ENCODE measurements at regions not wholly inside any gene's neighbourhood (a gene's known extent, or its start where the extent isn't known, plus 50 kb on each side); places are given as distances from the start of the nearest gene placed in this dataset.

DNA sequence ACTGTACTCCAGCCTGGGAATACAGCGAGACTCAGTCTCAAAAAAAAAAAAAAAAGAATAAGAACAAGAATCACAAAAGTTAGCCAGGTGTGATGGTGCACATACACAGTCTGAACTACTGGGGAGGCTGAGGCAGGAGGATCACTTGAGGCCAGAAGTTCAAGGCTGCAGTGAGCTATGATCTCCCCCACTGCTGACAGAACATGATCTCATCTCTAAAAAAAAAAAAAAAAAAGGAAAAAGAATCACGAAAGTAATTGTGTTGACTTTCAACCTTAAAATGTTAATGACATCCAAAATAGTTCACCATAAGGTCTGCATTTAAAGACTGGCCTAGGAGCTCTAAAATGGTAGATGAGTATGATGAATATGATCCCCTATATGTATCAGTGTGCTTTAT is 68.0 kb upstream of the MAP4 start:
- DNase-seq (ENCODE audit: low read depth in 1 of 2, low spot score in 1 of 2), result no peak
- H3K4me3 ChIP-seq (replicated peaks; ENCODE audit: insufficient read depth, low read length), result no peak overlapping the region
- no peaks in the 10 kb centered on the region for H3K27me3 ChIP-seq (ENCODE audit: insufficient read depth, poor library complexity, severe bottlenecking)
- H3K27ac ChIP-seq (replicated peaks), result no peak overlapping the region
- TF ChIP-seq GABPA (IDR thresholded peaks at IDR 0.05; ENCODE audit: low read depth) (no peak), SPI1 (IDR thresholded peaks at IDR 0.05; ENCODE audit: borderline replicate concordance, low read depth) (no peak), POLR2AphosphoS5 (IDR thresholded peaks at IDR 0.05; ENCODE audit: low read depth) (no peak)
- TF ChIP-seq, protein P1, sequence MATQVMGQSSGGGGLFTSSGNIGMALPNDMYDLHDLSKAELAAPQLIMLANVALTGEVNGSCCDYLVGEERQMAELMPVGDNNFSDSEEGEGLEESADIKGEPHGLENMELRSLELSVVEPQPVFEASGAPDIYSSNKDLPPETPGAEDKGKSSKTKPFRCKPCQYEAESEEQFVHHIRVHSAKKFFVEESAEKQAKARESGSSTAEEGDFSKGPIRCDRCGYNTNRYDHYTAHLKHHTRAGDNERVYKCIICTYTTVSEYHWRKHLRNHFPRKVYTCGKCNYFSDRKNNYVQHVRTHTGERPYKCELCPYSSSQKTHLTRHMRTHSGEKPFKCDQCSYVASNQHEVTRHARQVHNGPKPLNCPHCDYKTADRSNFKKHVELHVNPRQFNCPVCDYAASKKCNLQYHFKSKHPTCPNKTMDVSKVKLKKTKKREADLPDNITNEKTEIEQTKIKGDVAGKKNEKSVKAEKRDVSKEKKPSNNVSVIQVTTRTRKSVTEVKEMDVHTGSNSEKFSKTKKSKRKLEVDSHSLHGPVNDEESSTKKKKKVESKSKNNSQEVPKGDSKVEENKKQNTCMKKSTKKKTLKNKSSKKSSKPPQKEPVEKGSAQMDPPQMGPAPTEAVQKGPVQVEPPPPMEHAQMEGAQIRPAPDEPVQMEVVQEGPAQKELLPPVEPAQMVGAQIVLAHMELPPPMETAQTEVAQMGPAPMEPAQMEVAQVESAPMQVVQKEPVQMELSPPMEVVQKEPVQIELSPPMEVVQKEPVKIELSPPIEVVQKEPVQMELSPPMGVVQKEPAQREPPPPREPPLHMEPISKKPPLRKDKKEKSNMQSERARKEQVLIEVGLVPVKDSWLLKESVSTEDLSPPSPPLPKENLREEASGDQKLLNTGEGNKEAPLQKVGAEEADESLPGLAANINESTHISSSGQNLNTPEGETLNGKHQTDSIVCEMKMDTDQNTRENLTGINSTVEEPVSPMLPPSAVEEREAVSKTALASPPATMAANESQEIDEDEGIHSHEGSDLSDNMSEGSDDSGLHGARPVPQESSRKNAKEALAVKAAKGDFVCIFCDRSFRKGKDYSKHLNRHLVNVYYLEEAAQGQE (IDR thresholded peaks at IDR 0.05; ENCODE audit: insufficient replicate concordance, low read depth), result no peak
- TF ChIP-seq, protein P2, sequence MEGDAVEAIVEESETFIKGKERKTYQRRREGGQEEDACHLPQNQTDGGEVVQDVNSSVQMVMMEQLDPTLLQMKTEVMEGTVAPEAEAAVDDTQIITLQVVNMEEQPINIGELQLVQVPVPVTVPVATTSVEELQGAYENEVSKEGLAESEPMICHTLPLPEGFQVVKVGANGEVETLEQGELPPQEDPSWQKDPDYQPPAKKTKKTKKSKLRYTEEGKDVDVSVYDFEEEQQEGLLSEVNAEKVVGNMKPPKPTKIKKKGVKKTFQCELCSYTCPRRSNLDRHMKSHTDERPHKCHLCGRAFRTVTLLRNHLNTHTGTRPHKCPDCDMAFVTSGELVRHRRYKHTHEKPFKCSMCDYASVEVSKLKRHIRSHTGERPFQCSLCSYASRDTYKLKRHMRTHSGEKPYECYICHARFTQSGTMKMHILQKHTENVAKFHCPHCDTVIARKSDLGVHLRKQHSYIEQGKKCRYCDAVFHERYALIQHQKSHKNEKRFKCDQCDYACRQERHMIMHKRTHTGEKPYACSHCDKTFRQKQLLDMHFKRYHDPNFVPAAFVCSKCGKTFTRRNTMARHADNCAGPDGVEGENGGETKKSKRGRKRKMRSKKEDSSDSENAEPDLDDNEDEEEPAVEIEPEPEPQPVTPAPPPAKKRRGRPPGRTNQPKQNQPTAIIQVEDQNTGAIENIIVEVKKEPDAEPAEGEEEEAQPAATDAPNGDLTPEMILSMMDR (IDR thresholded peaks at IDR 0.05; ENCODE audit: insufficient read depth, low read length), result no peak

DNA sequence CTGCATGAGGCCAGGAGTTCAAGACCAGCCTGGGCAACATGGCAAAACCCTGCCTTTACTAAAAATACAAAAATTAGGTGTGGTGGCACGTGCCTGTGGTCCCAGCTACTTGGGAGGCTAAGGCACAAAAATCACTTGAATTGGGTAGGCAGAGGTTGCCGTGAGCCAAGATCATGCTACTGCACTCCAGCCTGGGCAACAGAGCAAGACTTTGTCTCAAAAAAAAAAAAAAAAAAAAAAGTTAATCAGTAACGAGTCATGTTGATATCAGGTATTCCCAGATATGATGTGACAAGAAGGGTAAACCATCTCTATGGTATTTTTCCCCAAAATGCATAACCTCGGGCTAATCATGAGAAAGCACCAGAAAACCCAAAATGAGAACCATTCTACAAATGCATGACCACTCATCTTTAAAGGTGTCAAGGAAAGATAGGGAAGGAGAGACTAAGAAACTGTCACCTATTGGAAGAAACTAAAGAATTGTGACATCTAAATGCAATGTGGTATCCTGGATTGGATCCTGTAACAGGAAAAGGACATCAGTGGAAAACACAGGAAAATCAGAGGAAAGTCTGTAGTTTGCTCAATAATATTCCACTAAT is 66.5 kb upstream of the MAP4 start:
- Histone ChIP-seq H3K27ac (replicated peaks) (no peak overlapping the region), H3K4me3 (replicated peaks; ENCODE audit: insufficient read depth, low read length) (no peak overlapping the region), H3K27me3 (ENCODE audit: insufficient read depth, poor library complexity, severe bottlenecking) (no peaks in the 10 kb centered on the region)
- DNase-seq (ENCODE audit: low read depth in 1 of 2, low spot score in 1 of 2), result no peak
- TF ChIP-seq, protein P1 (IDR thresholded peaks at IDR 0.05; ENCODE audit: insufficient replicate concordance, low read depth), result no peak
- TF ChIP-seq POLR2AphosphoS5 (IDR thresholded peaks at IDR 0.05; ENCODE audit: low read depth), result no peak
- TF ChIP-seq SPI1 (IDR thresholded peaks at IDR 0.05; ENCODE audit: borderline replicate concordance, low read depth), result no peak
- no peak for TF ChIP-seq GABPA (IDR thresholded peaks at IDR 0.05; ENCODE audit: low read depth)
- TF ChIP-seq, protein P2 (IDR thresholded peaks at IDR 0.05; ENCODE audit: insufficient read depth, low read length), result no peak

DNA sequence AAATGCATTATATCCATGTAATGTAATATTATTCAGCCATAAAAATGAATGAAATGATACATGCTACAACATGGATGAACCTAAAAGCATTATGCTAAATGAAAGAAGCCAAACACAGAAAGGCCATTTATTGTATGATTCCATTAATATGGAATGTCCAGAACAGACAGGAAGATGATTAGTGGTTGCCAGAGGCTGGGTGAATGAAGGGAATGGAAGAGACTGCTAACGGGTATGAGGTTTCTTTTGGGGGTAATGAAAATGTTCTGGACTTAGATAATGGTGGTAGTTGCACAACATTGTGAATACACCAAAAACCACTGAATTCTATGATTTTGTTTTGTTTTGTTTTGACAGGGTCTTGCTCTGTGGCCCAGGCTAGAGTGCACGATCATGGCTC is 61.6 kb upstream of the MAP4 start:
- Histone ChIP-seq H3K27ac (replicated peaks) (no peak overlapping the region), H3K27me3 (ENCODE audit: insufficient read depth, poor library complexity, severe bottlenecking) (no peaks in the 10 kb centered on the region), H3K4me3 (replicated peaks; ENCODE audit: insufficient read depth, low read length) (no peak overlapping the region)
- no peak for DNase-seq (ENCODE audit: low read depth in 1 of 2, low spot score in 1 of 2)
- TF ChIP-seq, protein P2 (IDR thresholded peaks at IDR 0.05; ENCODE audit: insufficient read depth, low read length), result no peak
- TF ChIP-seq, protein P1 (IDR thresholded peaks at IDR 0.05; ENCODE audit: insufficient replicate concordance, low read depth), result no peak
- TF ChIP-seq POLR2AphosphoS5 (IDR thresholded peaks at IDR 0.05; ENCODE audit: low read depth), result no peak
- no peak for TF ChIP-seq SPI1 (IDR thresholded peaks at IDR 0.05; ENCODE audit: borderline replicate concordance, low read depth)
- TF ChIP-seq GABPA (IDR thresholded peaks at IDR 0.05; ENCODE audit: low read depth), result no peak
